Panc1 (cell line): ENCODE measurements at regions not wholly inside any gene's neighbourhood (a gene's known extent, or its start where the extent isn't known, plus 50 kb on each side); places are given as distances from the start of the nearest gene placed in this dataset.

ENCODE experiments used
- SIN3A ChIP-seq: IDR thresholded peaks from 2 replicates; pipeline ENCODE4 v1.6.1; 2012; ENCODE audit warnings: low read depth, mild to moderate bottlenecking, low read length, moderate library complexity, borderline replicate concordance; ENCODE audit not compliant: insufficient read depth
- TF ChIP-seq, protein P1 (sequence below): fragments of 450-650 bp; IDR thresholded peaks from 2 replicates; pipeline ENCODE4 v1.5.1; 2017; ENCODE audit warnings: mild to moderate bottlenecking

DNA sequence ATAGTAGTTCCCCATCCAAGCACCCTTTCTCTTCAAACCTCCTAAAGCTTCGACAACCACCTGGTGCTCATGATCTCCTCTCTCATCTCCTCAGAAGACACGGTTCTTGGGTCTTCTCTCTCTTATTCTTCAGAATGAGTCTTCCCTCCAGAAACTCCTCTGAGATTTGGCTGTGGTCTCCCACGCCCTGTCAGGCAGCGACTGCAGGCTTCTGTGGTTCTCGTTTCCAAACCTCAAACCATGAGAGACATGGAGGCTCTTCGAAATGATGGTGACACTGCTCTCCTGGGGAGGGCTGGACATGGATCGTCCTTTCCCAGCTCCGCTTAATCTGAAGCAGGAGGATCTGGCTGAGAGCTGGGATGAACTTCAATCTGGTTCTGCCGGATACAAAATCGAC lies 78.6 kb upstream of the PITRM1 start:
- TF ChIP-seq, protein P1, sequence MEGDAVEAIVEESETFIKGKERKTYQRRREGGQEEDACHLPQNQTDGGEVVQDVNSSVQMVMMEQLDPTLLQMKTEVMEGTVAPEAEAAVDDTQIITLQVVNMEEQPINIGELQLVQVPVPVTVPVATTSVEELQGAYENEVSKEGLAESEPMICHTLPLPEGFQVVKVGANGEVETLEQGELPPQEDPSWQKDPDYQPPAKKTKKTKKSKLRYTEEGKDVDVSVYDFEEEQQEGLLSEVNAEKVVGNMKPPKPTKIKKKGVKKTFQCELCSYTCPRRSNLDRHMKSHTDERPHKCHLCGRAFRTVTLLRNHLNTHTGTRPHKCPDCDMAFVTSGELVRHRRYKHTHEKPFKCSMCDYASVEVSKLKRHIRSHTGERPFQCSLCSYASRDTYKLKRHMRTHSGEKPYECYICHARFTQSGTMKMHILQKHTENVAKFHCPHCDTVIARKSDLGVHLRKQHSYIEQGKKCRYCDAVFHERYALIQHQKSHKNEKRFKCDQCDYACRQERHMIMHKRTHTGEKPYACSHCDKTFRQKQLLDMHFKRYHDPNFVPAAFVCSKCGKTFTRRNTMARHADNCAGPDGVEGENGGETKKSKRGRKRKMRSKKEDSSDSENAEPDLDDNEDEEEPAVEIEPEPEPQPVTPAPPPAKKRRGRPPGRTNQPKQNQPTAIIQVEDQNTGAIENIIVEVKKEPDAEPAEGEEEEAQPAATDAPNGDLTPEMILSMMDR: no peak
- TF ChIP-seq SIN3A: no peak
